ENCODE measurements at regions not wholly inside any gene's neighbourhood (a gene's known extent, or its start where the extent isn't known, plus 50 kb on each side); places are given as distances from the start of the nearest gene placed in this dataset.

- H3K9me3 ChIP-seq (ENCODE audit: insufficient read depth in 2 of 2, low read depth in 1 of 2, low read length in 1 of 2) = no peaks in the 10 kb centered on the region
- 84% methylated on average over 3 of the region's 3 CpGs; no CpG with 5 or more reads in 1 of the 2 experiments for WGBS, 2 experiments (ENCODE audit: extremely low coverage in 1 of 2, insufficient coverage in 1 of 2, insufficient read length in 1 of 2, insufficient replicate concordance in 2 of 2, low coverage in 1 of 2, low lambda C conversion rate in 2 of 2, missing lambda C conversion rate in 1 of 2)
- H3K4me2 ChIP-seq (ENCODE audit: insufficient read depth in 1 of 2, low read depth in 2 of 2, low read length in 2 of 2) = no peak overlapping the region
- no peaks in the 10 kb centered on the region for H3K79me1 ChIP-seq (ENCODE audit: low read depth, low read length)
- ChIA-PET CTCF (ENCODE audit: partially characterized antibody) (no interaction called here), POLR2A (ENCODE audit: partially characterized antibody) (no interaction called here)
- no peak overlapping the region for H4K5ac ChIP-seq (ENCODE audit: insufficient read length, low read depth, low read length)
- peaks cover 0 to 5% (median 0%) of the 10 kb centered on the region in 4 experiments; a peak in 1 of 7 replicates for H3K4me1 ChIP-seq (replicated peaks in 1 of 4; ENCODE audit: control insufficient read depth in 3 of 4, insufficient read depth in 4 of 4, low read length in 3 of 4)
- H4K20me1 ChIP-seq (replicated peaks in 1 of 2; ENCODE audit: control insufficient read depth in 1 of 2, insufficient read depth in 2 of 2, low read length in 2 of 2) = no peaks in the 10 kb centered on the region
- H3K4ac ChIP-seq (replicated peaks; ENCODE audit: insufficient read length, low read depth, low read length) = no peak overlapping the region
- no peak for FAIRE-seq
- no peak overlapping the region for H3K9ac ChIP-seq (replicated peaks in 1 of 4; ENCODE audit: extremely low read depth in 1 of 4, low read depth in 3 of 4, low read length in 3 of 4)
- TF ChIP-seq HDAC6 (IDR thresholded peaks at IDR 0.05; ENCODE audit: low read depth, low read length) = no peak
- no peak for TF ChIP-seq EP300 (IDR thresholded peaks at IDR 0.05; ENCODE audit: borderline replicate concordance in 1 of 2, low read depth in 2 of 2, low read length in 2 of 2)
- H3K23ac ChIP-seq (ENCODE audit: insufficient read length) = no peak overlapping the region
- no peak for DNase-seq (ENCODE audit: low read depth in 1 of 2, low spot score in 2 of 2)
- H3K4me3 ChIP-seq (ENCODE audit: extremely low read depth in 1 of 4, insufficient read depth in 2 of 4, low read depth in 3 of 4, low read length in 4 of 4) = no peak overlapping the region
- H2BK15ac ChIP-seq (ENCODE audit: low read length) = no peak overlapping the region
- H2AFZ ChIP-seq (ENCODE audit: low read length) = no peak overlapping the region
- H2BK12ac ChIP-seq (ENCODE audit: low read depth, low read length) = no peak overlapping the region
- H4K8ac ChIP-seq (ENCODE audit: extremely low read depth, insufficient read depth, low read length) = no peak overlapping the region
- H3K27me3 ChIP-seq (replicated peaks in 1 of 4; ENCODE audit: control insufficient read depth in 3 of 4, extremely low read depth in 1 of 4, insufficient read depth in 3 of 4, low read length in 3 of 4) = no peaks in the 10 kb centered on the region
- no peaks in the 10 kb centered on the region; a peak in 1 of 4 replicates for H3K79me2 ChIP-seq (ENCODE audit: control insufficient read depth in 1 of 2, insufficient read depth in 2 of 2, low read length in 2 of 2)
- no peak overlapping the region for H4K91ac ChIP-seq (replicated peaks; ENCODE audit: insufficient read length, low read length)
- H3K36me3 ChIP-seq (ENCODE audit: control insufficient read depth in 2 of 4, insufficient read depth in 4 of 4, low read length in 3 of 4) = no peaks in the 10 kb centered on the region
- no peak overlapping the region for H3K27ac ChIP-seq (ENCODE audit: low read depth, low read length)
- no peak overlapping the region for H2AK5ac ChIP-seq (ENCODE audit: low read depth, low read length)
- H2BK120ac ChIP-seq (replicated peaks; ENCODE audit: low read depth, low read length) = no peak overlapping the region
- no peaks in the 10 kb centered on the region for H3K23me2 ChIP-seq (ENCODE audit: low read depth, low read length)
- no peak overlapping the region for H2BK20ac ChIP-seq (ENCODE audit: low read length)
- H3K18ac ChIP-seq (ENCODE audit: extremely low read depth, low read length) = no peak overlapping the region
- no peak overlapping the region for H3K56ac ChIP-seq (replicated peaks; ENCODE audit: insufficient read length, low read depth, low read length)
- H3K14ac ChIP-seq (ENCODE audit: insufficient read length) = no peak overlapping the region
- no peak overlapping the region for H2BK5ac ChIP-seq (ENCODE audit: low read depth, low read length)
These were observed 715.5 kb downstream of the NCAM2 start for GRCh38 chr21:21713651-21714180.

All from H1 (cell line).